GM12864 (cell line): ENCODE measurements at regions not wholly inside any gene's neighbourhood (a gene's known extent, or its start where the extent isn't known, plus 50 kb on each side); places are given as distances from the start of the nearest gene placed in this dataset.

Experiments used
- DNase-seq: peaks from one replicate; pipeline ENCODE4 v3.0.0-alpha.2; 2011; ENCODE audit warnings: low read depth
- H3K4me3 ChIP-seq: 2 replicates; pipeline ENCODE4 v1.5.1; 2011; ENCODE audit warnings: mild to moderate bottlenecking, low read depth, low read length, control low read depth
- TF ChIP-seq, protein P1 (sequence below): IDR thresholded peaks from 2 replicates; pipeline ENCODE4 v1.5.1; 2011; ENCODE audit warnings: low read depth, mild to moderate bottlenecking, moderate library complexity, low read length, control low read depth, inconsistent platforms; ENCODE audit errors: missing control alignments

DNA sequence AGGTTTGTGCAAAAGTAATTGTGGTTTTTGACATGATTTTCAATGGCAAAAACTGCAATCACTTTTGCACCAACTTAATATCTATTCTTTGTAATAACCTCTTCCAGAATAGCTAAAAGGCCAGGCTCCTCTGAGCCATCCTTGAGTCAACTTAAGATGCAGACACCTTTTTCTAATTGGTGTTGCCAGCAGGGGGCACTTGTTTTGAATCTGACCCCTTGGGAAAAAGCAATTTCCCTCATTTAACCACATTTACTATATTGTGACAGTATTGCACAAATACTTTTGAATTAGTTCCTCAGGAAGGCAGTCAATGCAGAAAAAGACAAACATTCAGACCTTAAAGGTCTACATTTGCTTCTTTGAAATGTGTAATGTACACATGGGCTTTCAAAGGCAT is 78.6 kb upstream of the GALNT5 start:
- DNase-seq = no peak
- TF ChIP-seq, protein P1, sequence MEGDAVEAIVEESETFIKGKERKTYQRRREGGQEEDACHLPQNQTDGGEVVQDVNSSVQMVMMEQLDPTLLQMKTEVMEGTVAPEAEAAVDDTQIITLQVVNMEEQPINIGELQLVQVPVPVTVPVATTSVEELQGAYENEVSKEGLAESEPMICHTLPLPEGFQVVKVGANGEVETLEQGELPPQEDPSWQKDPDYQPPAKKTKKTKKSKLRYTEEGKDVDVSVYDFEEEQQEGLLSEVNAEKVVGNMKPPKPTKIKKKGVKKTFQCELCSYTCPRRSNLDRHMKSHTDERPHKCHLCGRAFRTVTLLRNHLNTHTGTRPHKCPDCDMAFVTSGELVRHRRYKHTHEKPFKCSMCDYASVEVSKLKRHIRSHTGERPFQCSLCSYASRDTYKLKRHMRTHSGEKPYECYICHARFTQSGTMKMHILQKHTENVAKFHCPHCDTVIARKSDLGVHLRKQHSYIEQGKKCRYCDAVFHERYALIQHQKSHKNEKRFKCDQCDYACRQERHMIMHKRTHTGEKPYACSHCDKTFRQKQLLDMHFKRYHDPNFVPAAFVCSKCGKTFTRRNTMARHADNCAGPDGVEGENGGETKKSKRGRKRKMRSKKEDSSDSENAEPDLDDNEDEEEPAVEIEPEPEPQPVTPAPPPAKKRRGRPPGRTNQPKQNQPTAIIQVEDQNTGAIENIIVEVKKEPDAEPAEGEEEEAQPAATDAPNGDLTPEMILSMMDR = peak; percentile 32

GRCh38 chr2:157179324-157180105 is 78.0 kb upstream of the GALNT5 start:
- DNase-seq = no peak
- TF ChIP-seq, protein P1 = no peak
- no peak overlapping the region for H3K4me3 ChIP-seq

More for the DNA sequence above, 78.6 kb upstream of the GALNT5 start:
- no peak overlapping the region for H3K4me3 ChIP-seq

GRCh38 chr2:157180359-157180758 is 77.1 kb upstream of the GALNT5 start:
- TF ChIP-seq, protein P1 = no peak
- DNase-seq = no peak
- H3K4me3 ChIP-seq = no peak overlapping the region

DNA sequence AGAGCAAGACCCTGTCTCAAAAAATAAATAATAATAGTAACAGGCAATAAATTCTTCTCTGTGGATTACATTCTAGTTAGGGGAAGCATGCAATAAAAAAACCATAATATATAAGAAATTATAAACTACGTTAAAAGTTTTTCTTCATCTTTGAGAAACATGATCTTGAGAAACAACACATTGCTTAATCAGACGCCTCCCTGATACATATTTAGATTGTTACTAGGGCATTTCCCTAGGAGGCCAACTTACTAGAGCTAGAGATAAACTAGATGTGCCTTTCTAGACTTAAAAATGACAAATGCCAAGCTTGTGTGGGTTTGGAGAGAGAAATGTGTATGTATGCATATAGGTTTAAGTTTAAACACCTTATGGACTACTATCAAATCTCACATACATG is 76.3 kb upstream of the GALNT5 start:
- no peak for DNase-seq
- no peak overlapping the region for H3K4me3 ChIP-seq
- TF ChIP-seq, protein P1 = no peak

- no peak for DNase-seq
- TF ChIP-seq, protein P1 = no peak
- no peak overlapping the region for H3K4me3 ChIP-seq
These were observed 75.2 kb upstream of the GALNT5 start for GRCh38 chr2:157182204-157182709.

GRCh38 chr2:157182834-157183396 is 74.6 kb upstream of the GALNT5 start:
- no peak for DNase-seq
- no peak overlapping the region for H3K4me3 ChIP-seq
- TF ChIP-seq, protein P1 = no peak
